KG1 (cell line): ENCODE measurements at regions not wholly inside any gene's neighbourhood (a gene's known extent, or its start where the extent isn't known, plus 50 kb on each side); places are given as distances from the start of the nearest gene placed in this dataset.
"Not testable (repeated sequence)": the region's sequence is repeated elsewhere in the genome, so short reads cannot be mapped to it uniquely, and the experiment has no call there.

ENCODE experiments used
- DNase-seq: peaks from one replicate; lab custom pipeline; 2025; lab: John Stamatoyannopoulos, UW

DNA sequence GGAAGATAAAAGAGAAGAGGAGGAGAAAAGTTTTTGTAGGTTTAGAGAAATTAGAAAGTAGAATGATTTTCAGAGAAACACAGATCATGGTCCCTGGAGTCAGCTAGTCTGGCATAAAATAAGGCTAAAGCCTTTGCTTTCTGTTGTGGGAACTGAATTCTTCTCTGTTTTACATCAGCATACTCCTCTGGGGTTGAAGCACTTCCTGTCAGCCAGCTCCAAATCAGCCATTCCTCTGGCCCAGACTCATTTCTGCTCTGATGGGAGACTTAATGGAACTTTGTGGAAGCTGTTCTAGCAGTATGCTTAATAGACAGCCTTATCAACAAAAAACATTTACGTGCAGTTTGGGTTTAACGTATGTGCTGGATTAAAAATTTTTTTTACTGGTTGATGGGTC, 143.2 kb downstream of the HMHB1 start:
- no peak for DNase-seq

DNA sequence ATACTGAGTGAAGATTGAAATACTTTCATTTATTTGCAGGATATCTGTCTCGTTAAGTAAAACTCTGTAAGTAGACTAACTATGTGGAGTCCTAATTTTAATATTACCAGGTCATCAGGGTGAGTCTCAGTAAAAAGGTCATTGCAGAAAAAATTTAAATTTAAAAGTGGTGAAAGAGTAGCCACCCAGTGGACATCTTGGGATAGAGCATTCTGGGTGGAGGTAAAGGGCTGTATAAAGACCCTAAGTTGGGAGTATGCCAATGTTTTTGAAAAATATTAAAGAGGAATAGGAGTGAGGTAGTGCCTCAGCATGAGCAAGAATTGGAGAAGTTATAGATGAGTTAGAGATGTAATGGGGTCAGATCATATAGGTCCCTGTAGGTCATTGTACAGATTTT, 145.5 kb downstream of the HMHB1 start:
- no peak for DNase-seq

DNA sequence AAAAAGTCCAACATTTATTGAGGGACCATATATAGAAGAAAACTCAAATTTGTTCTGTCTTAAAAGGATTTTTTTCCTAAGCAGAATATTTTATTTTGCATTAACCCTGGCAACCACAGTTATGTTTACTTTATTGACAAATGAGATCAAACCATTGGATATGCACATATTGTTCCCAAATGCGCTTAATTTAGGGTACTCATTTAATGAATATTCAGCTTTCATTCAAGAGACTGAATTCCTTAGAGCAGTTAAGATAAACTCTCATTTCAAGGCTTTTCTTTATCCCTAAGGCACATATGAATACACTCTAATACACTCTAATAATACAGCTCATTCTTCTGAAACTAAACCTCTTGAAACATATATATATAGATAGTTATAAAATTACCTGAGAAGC, 150.2 kb downstream of the HMHB1 start:
- no peak for DNase-seq

DNA sequence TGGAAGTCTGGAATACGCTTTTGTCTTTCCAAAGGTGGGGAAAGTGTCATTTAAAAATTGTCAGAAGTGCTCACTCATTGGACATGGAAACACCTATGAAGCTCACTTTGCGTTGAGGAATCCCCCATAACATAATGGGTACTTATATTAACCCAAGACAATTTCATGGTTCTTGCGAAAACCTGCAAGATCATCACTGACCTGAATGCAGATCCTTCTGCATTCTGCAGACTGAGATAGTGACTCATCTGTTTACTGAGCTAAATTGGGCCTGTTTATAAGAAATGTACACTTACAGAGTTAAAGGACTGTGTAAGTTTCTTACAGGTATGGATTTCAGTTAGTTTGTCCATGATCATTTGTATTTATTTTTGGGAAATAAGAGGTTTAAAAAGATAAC, 153.0 kb downstream of the HMHB1 start:
- DNase-seq = no peak

DNA sequence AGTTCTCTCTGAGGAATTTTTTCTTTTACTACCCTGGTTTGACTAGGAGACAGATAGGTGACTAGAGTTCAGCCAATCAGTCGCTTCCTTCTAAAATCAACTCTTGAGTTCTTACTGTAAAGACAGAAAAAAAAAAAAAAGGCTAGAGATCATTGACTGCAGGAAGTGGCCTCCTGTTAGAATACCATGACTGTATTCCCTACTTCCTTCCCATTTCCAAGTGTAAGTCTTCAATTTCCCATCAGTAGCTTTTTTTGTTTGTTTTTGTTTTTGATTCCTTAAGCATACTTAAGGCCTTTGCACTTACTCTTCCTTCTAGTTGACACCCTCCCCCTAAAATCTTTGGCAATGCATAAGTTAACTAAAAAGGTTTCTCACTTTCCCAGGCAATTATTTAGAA, 154.3 kb downstream of the HMHB1 start:
- DNase-seq = no peak

DNA sequence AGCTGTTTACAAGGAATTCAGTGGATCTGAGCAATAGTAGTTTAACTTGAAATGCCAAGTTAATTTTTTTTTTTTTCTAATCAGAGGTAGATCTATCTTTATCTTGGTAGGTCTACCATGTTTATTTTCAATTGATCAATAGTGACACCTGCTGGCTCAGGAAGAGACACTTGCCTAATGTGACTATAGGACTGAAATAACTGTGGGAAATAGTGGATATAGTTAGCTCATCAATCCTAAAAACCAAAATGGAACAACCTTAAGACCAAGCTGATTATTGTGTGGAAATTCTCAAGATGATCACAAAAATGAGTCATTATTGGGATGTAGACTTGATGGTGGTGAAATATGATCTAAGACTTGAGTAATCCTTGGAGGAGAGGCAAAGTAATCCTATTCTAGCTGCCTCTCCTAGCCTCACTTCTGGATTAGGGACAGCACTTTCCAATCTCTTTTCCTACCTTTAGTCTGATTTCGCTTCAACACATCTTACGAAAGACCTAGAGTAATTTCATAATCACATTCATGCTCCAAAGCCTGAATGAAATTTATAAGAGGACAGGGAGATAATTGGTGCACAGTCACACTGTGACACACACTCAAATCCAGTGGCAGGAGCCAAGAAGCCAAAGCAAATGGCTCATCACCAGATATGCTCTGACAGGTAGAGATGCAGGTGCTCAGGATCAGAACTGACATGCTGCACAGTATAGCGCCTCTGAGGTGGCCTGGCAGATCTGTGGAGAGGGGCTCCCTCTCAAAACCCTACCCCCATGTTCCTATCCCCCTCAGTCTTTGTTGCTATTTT, 156.3 kb downstream of the HMHB1 start:
- DNase-seq = no peak

DNA sequence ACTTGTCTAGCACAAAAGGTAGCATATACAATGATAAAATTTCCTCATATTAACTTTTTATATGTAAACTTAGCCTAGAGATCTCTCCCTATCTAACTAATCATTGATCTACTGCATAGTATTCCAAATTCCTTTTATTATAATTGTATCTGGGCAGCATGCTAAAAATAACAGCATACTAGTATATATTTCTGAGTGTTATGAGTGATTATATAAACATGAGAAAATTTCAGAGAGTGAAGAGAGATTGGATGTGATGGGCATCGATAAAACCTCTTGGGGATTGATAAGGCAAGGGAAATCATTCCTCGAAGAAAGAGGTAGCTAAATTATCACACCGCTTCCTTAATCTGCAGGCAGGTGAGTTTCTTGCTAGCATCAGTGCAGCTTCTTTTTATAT, 158.2 kb downstream of the HMHB1 start:
- no peak for DNase-seq

DNA sequence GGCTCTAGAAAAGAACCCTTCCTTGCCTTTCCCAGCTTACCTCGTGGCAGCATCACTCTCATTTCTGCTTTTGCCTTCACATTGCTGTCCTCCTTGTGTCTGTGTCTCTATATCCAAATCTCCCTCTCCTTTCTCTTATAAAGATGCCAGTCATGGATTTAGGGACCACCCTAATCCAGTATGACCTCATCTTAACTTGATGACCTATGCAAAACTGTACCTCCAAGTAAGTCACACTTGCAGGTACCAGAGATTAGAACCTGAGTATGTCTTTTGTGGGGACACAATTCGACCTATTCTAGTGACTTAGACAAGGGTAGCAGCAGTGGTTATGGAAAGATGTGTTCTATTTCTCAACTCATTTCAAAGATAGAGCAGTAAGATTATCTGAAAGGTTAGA, 160.1 kb downstream of the HMHB1 start:
- no peak for DNase-seq

DNA sequence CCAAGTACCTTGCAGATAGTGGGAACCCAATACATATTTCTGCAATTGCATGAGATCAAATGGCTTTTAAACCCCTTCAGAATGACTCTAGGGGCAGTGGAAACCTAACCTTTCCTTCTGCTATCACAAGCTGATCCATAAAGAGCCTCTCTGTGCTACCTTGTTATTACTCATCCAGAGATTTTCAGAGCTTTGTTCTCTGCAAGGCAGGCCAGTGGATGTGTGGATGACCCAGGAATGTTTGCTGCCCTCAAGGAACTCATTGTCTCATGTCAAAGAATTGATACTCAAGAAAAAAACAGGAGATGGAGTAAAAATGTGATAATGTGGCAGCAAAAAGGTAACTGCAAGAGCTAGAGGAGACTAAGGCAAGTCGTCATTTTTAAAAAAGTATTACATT, 164.1 kb downstream of the HMHB1 start:
- no peak for DNase-seq

DNA sequence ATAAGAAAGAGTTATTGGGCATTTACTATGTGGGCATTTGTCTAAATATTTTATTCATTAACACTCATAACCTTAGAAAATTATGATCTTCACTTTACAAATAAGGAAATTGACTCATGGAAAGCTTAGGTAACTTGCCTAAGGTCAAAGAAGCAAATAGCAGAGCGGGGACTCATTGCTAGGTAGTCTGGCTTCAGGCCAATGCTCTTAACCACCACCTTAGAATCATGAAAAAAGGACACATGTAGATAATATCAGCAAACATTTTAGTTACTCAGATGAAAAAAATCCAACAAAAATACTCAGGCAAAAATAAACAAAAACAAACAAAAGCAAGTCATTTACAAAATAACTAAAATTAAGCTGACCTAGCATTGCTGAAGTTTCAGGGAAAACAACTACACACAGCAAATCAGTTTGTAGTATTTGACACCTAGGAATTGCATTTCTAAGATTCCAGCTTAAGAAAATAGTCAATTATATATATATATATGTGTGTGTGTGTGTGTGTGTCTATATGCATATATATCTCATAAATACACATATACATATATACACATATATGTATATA, 166.0 kb downstream of the HMHB1 start:
- DNase-seq = no peak

DNA sequence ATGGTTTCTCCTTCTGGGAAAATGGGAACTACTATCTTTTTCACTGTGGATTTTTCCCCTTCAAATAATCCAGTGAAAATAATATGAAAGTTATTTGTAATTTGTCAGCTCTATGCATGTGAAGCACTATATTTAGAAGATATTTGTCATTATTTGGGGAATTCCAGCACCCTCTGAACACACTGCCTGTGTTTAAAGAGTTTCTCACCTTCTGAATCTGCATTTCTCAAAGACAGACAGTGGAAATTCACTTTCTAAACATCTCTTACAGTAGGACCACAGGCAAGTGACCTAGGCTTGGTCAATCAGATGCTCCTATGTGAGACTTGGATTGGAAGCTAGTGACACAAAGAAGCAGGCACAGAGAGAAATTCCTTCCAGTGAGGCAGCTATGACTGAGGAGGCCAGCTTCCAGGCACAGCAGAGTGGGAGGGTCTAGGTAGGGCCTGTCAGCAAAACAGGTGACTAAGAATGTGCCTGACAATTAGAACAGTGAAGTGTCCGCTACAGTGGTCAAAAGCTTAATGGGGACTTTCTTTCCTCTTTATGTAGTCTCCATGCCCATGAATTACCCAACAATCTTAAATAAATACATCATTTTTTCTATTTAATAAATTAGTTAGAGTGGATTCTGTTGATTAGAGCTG, 167.2 kb downstream of the HMHB1 start:
- DNase-seq = no peak

DNA sequence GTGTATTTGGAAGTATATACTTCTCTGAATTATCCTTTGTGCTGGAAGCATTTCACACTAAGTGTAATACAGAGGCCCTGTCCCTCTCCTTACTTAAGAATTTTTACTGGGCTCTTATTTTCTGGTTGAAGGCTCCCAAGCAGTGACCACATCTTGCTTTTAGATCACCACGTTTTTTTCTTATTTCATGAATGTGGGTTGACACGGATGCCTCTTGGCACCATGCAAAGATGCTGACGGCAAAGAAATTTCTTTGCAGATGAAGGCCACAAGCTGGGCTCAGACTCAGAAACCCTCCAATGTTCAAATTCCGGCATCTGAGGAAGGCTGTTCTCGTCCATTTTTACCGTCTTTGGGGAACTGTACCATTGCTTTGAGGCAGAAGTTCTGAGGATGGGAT, 168.5 kb downstream of the HMHB1 start:
- DNase-seq = no peak

DNA sequence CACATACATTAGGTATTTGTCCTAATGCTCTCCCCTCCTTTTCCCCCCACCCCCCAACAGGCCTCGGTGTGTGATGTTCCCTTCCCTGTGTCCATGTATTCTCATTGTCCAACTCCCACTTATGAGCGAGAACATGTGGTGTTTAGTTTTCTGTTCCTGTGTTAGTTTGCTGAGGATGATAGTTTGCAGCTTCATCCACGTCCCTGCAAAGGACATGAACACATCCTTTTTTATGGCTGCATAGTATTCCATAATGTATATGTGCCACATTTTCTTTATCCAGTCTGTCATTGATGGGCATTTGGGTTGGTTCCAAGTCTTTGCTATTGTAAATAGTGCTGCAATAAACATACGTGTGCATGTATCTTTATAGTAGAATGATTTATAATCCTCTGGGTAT, 171.0 kb downstream of the HMHB1 start:
- not testable (repeated sequence) for DNase-seq

DNA sequence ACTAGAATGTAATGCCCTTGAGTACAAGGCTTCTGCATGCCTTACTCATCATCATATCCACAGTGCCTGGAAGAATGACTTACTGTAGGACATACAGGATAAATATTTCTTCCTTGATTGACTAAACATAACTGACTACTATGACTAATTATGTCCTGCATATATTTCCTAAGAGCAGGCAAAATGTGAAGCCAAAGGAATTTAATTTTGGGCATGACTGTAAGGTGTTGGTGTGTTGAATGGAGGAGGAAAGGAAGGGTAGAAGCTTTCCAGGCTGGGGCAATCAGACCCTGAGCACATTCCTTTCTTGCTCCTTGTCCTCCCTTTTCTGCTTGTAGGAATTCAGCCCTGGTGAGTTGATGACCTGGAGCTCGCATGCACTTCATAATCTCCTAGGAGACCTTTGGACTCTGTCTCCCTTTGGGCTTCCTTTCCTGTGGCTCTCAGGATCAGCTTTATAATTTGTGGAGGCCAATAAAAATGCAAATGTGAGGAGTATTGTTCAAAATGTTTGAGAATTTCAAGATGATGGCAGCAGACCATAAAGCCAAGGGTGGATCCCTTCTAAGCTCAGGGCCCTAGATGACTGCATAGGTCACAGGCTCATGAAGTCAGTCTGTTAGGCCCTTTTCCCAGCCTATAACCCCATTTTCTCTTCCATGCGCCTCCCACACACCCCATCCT, 174.0 kb downstream of the HMHB1 start:
- no peak for DNase-seq

DNA sequence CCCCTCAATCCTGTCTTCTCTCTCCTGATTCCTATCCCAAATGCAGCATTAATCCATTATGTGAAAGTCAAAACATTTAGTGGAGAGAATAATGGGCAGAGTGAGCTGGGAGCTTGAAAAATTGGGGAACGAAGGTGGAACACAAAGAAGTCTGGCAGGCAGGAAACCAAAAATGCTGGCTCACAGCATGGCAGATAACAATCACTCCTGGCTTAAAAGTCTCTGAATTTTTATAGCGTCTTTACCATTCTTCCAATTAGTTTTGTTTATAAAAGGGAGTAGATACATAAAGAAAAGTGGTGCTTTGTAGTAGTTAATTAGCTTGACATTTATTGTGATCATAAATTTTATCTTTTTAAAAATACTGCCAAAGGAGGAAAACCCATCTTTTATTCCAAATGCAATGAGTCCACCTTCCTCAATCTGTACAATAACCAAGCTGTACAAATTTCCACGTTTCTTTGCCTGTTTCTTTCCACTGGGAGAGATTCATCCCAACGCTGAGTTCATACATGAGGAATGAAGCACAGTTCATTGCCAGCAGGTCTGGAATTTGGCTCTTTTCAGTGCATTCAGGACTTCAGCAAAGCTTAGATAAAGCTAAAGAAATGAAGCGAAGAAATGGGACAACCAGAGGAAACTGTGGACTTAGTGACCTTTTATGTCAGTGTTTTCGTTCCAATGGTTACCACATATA, 174.7 kb downstream of the HMHB1 start:
- DNase-seq = no peak

DNA sequence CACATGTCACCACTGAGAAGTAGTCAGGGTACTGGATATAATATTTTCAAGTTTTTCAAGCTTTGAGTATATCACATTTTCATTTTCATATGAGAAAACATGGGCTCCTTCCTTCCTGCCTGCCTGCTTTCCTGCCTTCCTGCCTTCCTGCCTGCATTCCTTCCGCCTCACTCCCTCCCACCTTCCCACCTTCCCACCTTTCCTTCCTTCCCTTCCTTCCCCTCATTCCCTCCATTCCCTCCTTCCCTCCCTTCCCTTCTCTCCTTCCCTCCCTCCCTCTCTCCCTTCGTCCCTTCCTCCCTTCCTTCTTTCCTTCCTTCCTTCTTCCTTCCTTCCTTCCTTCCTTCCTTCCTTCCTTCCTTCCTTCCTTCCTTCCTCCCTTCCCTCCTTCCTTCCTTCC, 175.3 kb downstream of the HMHB1 start:
- DNase-seq = no peak

DNA sequence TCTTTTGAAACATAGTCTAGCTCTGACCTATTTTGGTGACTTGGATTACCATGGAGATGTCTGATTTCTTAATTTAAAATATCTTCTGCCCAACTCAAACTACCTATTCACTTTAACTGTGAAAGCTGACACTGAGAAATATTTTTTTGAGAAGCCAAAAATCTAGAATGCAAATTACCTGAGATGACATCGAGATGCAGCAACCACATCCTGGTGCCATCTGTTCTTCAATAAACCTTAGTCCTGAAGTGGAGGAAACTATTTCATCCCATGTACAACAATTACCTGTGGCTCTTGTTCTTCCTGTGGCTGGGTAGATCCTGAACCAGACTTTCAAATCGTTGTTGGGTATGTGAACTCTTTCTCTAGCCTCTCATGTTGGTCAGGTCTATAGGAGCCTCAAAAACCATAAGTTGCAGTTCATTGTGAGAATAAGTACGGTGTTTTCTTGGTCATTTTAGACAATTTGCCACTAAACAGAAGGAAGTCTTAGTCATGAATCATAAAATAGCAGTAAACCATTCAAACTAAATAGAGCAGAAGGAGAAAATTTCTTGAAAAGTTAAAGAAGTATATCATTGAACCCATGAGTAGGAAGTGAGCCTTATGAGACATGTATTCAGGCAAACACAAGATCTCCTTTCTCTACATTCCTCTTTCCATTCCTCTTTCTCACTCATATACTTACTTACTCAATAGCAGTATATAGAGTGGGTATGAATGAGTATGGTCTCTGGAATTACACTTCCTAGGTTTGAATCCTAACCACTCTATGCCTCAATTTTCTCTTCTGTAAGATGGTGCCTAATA, 176.0 kb downstream of the HMHB1 start:
- no peak for DNase-seq

DNA sequence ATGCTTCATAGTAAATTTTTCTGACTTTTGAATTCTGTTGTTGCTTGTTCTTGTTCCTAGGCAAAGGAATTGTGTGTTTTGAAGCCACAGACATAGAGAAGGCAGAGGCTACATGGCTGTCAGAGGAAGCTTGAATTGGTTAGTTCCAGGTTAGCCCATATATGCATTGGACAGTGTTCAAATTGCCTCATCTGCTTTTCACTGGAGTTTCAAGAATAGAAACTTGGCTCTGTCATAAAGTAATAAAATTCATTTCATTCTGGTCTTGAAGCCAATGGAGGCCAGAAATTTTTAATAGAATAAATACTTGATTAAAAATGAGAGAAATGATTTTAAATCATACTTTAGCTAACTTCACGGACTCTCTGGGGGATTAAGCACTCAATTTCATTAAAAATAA, 178.0 kb downstream of the YIPF5 start:
- DNase-seq = no peak

DNA sequence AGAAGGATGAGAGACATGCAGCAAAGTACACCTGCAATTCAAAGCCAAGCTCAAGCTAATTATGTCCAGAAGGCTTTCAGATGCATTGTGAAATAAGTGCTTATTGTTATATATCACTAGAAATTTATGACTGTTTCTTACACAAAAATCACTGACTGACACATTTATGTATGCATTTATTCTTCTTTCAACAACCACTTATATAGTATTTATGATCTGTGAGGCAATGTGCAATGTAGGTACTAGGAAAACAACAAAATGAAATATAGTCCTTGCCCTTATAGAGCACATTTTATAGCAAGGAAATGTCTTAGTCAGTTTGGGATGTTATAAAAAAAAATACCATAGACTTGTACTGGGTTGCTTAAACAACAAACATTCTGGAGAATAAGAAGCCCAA, 167.6 kb downstream of the YIPF5 start:
- no peak for DNase-seq

DNA sequence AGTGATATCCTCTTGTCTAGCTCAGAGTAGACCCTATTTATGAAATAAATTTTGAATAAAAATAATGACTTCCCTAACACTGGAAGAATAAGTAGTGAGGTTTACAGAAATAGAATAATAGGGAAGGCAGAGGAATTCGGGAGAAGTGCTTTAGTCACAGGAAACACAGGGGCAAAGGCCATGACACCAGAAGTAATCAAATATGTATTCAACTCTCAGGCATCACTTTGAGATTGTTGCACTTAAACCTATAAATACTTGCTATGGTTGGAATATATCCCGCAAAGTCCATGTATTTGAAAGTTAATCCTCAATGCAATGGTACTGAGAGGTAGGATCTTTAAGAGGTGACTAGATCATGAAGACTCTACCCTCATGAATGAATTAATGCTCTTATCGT, 166.8 kb downstream of the YIPF5 start:
- DNase-seq = no peak

DNA sequence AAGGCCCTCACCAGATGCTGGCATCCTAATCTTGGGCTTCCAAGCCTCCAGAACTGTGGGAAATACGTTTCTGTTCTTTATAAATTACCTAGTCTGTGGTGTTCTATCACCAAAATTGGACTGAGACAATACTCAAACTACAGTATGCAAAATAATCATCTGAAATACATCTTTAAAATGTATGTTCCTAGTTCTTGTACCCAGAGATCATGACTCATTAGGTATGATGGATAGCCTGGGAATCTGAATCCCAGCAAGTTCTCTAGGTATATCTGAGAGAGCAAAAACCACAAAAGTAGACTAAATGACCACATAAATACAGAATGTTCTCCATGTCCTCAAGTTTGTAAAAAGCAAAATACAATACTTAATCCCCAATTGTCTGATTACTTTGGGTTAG, 166.3 kb downstream of the YIPF5 start:
- no peak for DNase-seq

DNA sequence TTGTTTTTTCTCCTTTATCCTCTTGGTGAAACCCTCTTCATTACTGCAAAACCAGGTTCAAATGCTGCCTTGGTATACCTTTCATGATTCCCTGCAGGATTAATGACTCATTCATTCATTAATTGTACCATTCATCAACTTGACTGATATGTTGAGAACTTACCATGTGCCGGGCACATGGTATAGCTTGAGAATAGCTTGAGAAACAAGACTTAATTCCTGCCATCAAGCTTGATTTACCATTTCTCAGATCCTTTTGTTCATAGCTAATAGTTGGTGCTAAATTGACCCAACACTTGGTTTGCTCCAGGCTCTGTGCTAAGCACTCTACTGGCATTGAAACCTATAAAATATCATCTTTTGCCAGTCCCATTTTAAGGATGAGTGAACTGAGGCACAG, 165.7 kb downstream of the YIPF5 start:
- no peak for DNase-seq
